ENCODE measurements at regions not wholly inside any gene's neighbourhood (a gene's known extent, or its start where the extent isn't known, plus 50 kb on each side); places are given as distances from the start of the nearest gene placed in this dataset.
"Not testable (repeated sequence)": the region's sequence is repeated elsewhere in the genome, so short reads cannot be mapped to it uniquely, and the experiment has no call there.

GRCh38 chr9:26662476-26662875 is 230.1 kb downstream of the CAAP1 start:
- Histone ChIP-seq H3K9ac (ENCODE audit: low read length) (no peak overlapping the region), H3K27me3 (ENCODE audit: control insufficient read depth in 1 of 2, insufficient read depth in 2 of 2, low read length in 2 of 2) (no peaks in the 10 kb centered on the region), H3K27ac (ENCODE audit: low read depth, low read length) (no peak overlapping the region), H3K36me3 (ENCODE audit: insufficient read depth, low read length) (no peaks in the 10 kb centered on the region), H3K4me1 (ENCODE audit: insufficient read depth, low read length) (no peaks in the 10 kb centered on the region), H3K4me3 (ENCODE audit: low read depth in 1 of 2, low read length in 2 of 2) (no peak overlapping the region), H3K9me3 (ENCODE audit: low read length) (no peaks in the 10 kb centered on the region)

GRCh38 chr9:26658476-26658875 is 234.1 kb downstream of the CAAP1 start:
- H3K4me3 ChIP-seq (ENCODE audit: low read depth in 1 of 2, low read length in 2 of 2), result no peak overlapping the region
- no peaks in the 10 kb centered on the region for H3K36me3 ChIP-seq (ENCODE audit: insufficient read depth, low read length)
- H3K27ac ChIP-seq (ENCODE audit: low read depth, low read length), result no peak overlapping the region
- H3K9ac ChIP-seq (ENCODE audit: low read length), result no peak overlapping the region
- no peaks in the 10 kb centered on the region for H3K27me3 ChIP-seq (ENCODE audit: control insufficient read depth in 1 of 2, insufficient read depth in 2 of 2, low read length in 2 of 2)
- H3K4me1 ChIP-seq (ENCODE audit: insufficient read depth, low read length), result no peaks in the 10 kb centered on the region
- no peaks in the 10 kb centered on the region for H3K9me3 ChIP-seq (ENCODE audit: low read length)

- Histone ChIP-seq H3K27ac (ENCODE audit: low read depth, low read length) (no peak overlapping the region), H3K9ac (ENCODE audit: low read length) (no peak overlapping the region), H3K36me3 (ENCODE audit: insufficient read depth, low read length) (no peaks in the 10 kb centered on the region), H3K4me3 (ENCODE audit: low read depth in 1 of 2, low read length in 2 of 2) (no peak overlapping the region), H3K9me3 (ENCODE audit: low read length) (no peaks in the 10 kb centered on the region), H3K4me1 (ENCODE audit: insufficient read depth, low read length) (no peaks in the 10 kb centered on the region), H3K27me3 (ENCODE audit: control insufficient read depth in 1 of 2, insufficient read depth in 2 of 2, low read length in 2 of 2) (no peaks in the 10 kb centered on the region)
Observed at GRCh38 chr9:26657958-26658357, 234.6 kb downstream of the CAAP1 start.

GRCh38 chr9:26656003-26656870 is 236.4 kb downstream of the CAAP1 start:
- no peak overlapping the region for H3K27ac ChIP-seq (ENCODE audit: low read depth, low read length)

GRCh38 chr9:26655166-26655565 is 237.4 kb downstream of the CAAP1 start:
- Histone ChIP-seq H3K27ac (ENCODE audit: low read depth, low read length) (no peak overlapping the region), H3K36me3 (ENCODE audit: insufficient read depth, low read length) (no peaks in the 10 kb centered on the region), H3K27me3 (ENCODE audit: control insufficient read depth in 1 of 2, insufficient read depth in 2 of 2, low read length in 2 of 2) (no peaks in the 10 kb centered on the region), H3K4me3 (ENCODE audit: low read depth in 1 of 2, low read length in 2 of 2) (no peak overlapping the region), H3K9me3 (ENCODE audit: low read length) (no peaks in the 10 kb centered on the region), H3K4me1 (ENCODE audit: insufficient read depth, low read length) (no peaks in the 10 kb centered on the region), H3K9ac (ENCODE audit: low read length) (no peak overlapping the region)

More at GRCh38 chr9:26656003-26656870, 236.4 kb downstream of the CAAP1 start:
- no peaks in the 10 kb centered on the region for H3K27me3 ChIP-seq (ENCODE audit: control insufficient read depth in 1 of 2, insufficient read depth in 2 of 2, low read length in 2 of 2)
- H3K4me1 ChIP-seq (ENCODE audit: insufficient read depth, low read length), result no peaks in the 10 kb centered on the region
- H3K9me3 ChIP-seq (ENCODE audit: low read length), result no peaks in the 10 kb centered on the region
- H3K9ac ChIP-seq (ENCODE audit: low read length), result no peak overlapping the region
- no peak overlapping the region for H3K4me3 ChIP-seq (ENCODE audit: low read depth in 1 of 2, low read length in 2 of 2)
- H3K36me3 ChIP-seq (ENCODE audit: insufficient read depth, low read length), result no peaks in the 10 kb centered on the region

GRCh38 chr9:26650325-26650724 is 242.3 kb downstream of the CAAP1 start:
- no peaks in the 10 kb centered on the region for H3K36me3 ChIP-seq (ENCODE audit: insufficient read depth, low read length)
- no peak overlapping the region for H3K4me3 ChIP-seq (ENCODE audit: low read depth in 1 of 2, low read length in 2 of 2)
- no peak overlapping the region for H3K27ac ChIP-seq (ENCODE audit: low read depth, low read length)
- H3K27me3 ChIP-seq (ENCODE audit: control insufficient read depth in 1 of 2, insufficient read depth in 2 of 2, low read length in 2 of 2), result no peaks in the 10 kb centered on the region
- H3K9ac ChIP-seq (ENCODE audit: low read length), result no peak overlapping the region
- no peaks in the 10 kb centered on the region for H3K9me3 ChIP-seq (ENCODE audit: low read length)
- H3K4me1 ChIP-seq (ENCODE audit: insufficient read depth, low read length), result no peaks in the 10 kb centered on the region

- Histone ChIP-seq H3K9ac (ENCODE audit: low read length) (no peak overlapping the region), H3K9me3 (ENCODE audit: low read length) (no peaks in the 10 kb centered on the region), H3K4me1 (ENCODE audit: insufficient read depth, low read length) (no peaks in the 10 kb centered on the region), H3K27ac (ENCODE audit: low read depth, low read length) (no peak overlapping the region), H3K36me3 (ENCODE audit: insufficient read depth, low read length) (no peaks in the 10 kb centered on the region), H3K27me3 (ENCODE audit: control insufficient read depth in 1 of 2, insufficient read depth in 2 of 2, low read length in 2 of 2) (no peaks in the 10 kb centered on the region), H3K4me3 (ENCODE audit: low read depth in 1 of 2, low read length in 2 of 2) (no peak overlapping the region)
Observed at GRCh38 chr9:26643826-26644225, 248.8 kb downstream of the CAAP1 start.

GRCh38 chr9:26639761-26640160 is 252.8 kb downstream of the CAAP1 start:
- H3K27ac ChIP-seq (ENCODE audit: low read depth, low read length), result no peak overlapping the region
- no peaks in the 10 kb centered on the region for H3K36me3 ChIP-seq (ENCODE audit: insufficient read depth, low read length)
- no peaks in the 10 kb centered on the region for H3K27me3 ChIP-seq (ENCODE audit: control insufficient read depth in 1 of 2, insufficient read depth in 2 of 2, low read length in 2 of 2)
- H3K4me1 ChIP-seq (ENCODE audit: insufficient read depth, low read length), result no peaks in the 10 kb centered on the region
- H3K4me3 ChIP-seq (ENCODE audit: low read depth in 1 of 2, low read length in 2 of 2), result no peak overlapping the region
- no peak overlapping the region for H3K9ac ChIP-seq (ENCODE audit: low read length)
- no peaks in the 10 kb centered on the region for H3K9me3 ChIP-seq (ENCODE audit: low read length)

GRCh38 chr9:26637101-26637500 is 255.5 kb downstream of the CAAP1 start:
- Histone ChIP-seq H3K4me1 (ENCODE audit: insufficient read depth, low read length) (no peaks in the 10 kb centered on the region), H3K9ac (ENCODE audit: low read length) (no peak overlapping the region)

GRCh38 chr9:26613851-26614350 is 278.7 kb downstream of the CAAP1 start:
- not testable (repeated sequence) for H3K4me1 ChIP-seq (ENCODE audit: insufficient read depth, low read length); H3K9ac ChIP-seq (ENCODE audit: low read length); H3K27me3 ChIP-seq (ENCODE audit: control insufficient read depth in 1 of 2, insufficient read depth in 2 of 2, low read length in 2 of 2); H3K9me3 ChIP-seq (ENCODE audit: low read length); H3K4me3 ChIP-seq (ENCODE audit: low read depth in 1 of 2, low read length in 2 of 2); H3K36me3 ChIP-seq (ENCODE audit: insufficient read depth, low read length); H3K27ac ChIP-seq (ENCODE audit: low read depth, low read length)

More at GRCh38 chr9:26637101-26637500, 255.5 kb downstream of the CAAP1 start:
- no peak overlapping the region for H3K27ac ChIP-seq (ENCODE audit: low read depth, low read length)
- H3K4me3 ChIP-seq (ENCODE audit: low read depth in 1 of 2, low read length in 2 of 2), result no peak overlapping the region
- H3K27me3 ChIP-seq (ENCODE audit: control insufficient read depth in 1 of 2, insufficient read depth in 2 of 2, low read length in 2 of 2), result no peaks in the 10 kb centered on the region
- no peaks in the 10 kb centered on the region for H3K9me3 ChIP-seq (ENCODE audit: low read length)
- H3K36me3 ChIP-seq (ENCODE audit: insufficient read depth, low read length), result no peaks in the 10 kb centered on the region

- H3K4me3 ChIP-seq (ENCODE audit: low read depth in 1 of 2, low read length in 2 of 2), result no peak overlapping the region
- H3K9me3 ChIP-seq (ENCODE audit: low read length), result no peaks in the 10 kb centered on the region
- no peaks in the 10 kb centered on the region for H3K4me1 ChIP-seq (ENCODE audit: insufficient read depth, low read length)
- no peaks in the 10 kb centered on the region for H3K27me3 ChIP-seq (ENCODE audit: control insufficient read depth in 1 of 2, insufficient read depth in 2 of 2, low read length in 2 of 2)
- no peak overlapping the region for H3K27ac ChIP-seq (ENCODE audit: low read depth, low read length)
- H3K36me3 ChIP-seq (ENCODE audit: insufficient read depth, low read length), result no peaks in the 10 kb centered on the region
- H3K9ac ChIP-seq (ENCODE audit: low read length), result no peak overlapping the region
Observed at GRCh38 chr9:26612211-26612610, 280.4 kb downstream of the CAAP1 start.

- H3K36me3 ChIP-seq (ENCODE audit: insufficient read depth, low read length), result no peaks in the 10 kb centered on the region
- no peak overlapping the region for H3K4me3 ChIP-seq (ENCODE audit: low read depth in 1 of 2, low read length in 2 of 2)
- no peak overlapping the region for H3K9ac ChIP-seq (ENCODE audit: low read length)
- no peak overlapping the region for H3K27ac ChIP-seq (ENCODE audit: low read depth, low read length)
- no peaks in the 10 kb centered on the region for H3K9me3 ChIP-seq (ENCODE audit: low read length)
- H3K27me3 ChIP-seq (ENCODE audit: control insufficient read depth in 1 of 2, insufficient read depth in 2 of 2, low read length in 2 of 2), result no peaks in the 10 kb centered on the region
- no peaks in the 10 kb centered on the region for H3K4me1 ChIP-seq (ENCODE audit: insufficient read depth, low read length)
Observed at GRCh38 chr9:26606756-26607155, 285.8 kb downstream of the CAAP1 start.
